Esophagus (tissue), 2 donors: ENCODE measurements at regions not wholly inside any gene's neighbourhood (a gene's known extent, or its start where the extent isn't known, plus 50 kb on each side); places are given as distances from the start of the nearest gene placed in this dataset.
"Not testable (repeated sequence)": the region's sequence is repeated elsewhere in the genome, so short reads cannot be mapped to it uniquely, and the experiment has no call there.

Source experiments
- H3K27ac ChIP-seq, 2 donors: one replicate each; pipeline ENCODE4 v1.5.1; 2013; ENCODE audit warnings: low read depth in 2 of 2, mild to moderate bottlenecking in 2 of 2, inconsistent platforms in 1 of 2, low read length in 1 of 2, moderate library complexity in 1 of 2
- H3K27me3 ChIP-seq, 2 donors: one replicate each; pipeline ENCODE4 v1.6.1; 2013; ENCODE audit warnings: low read length in 2 of 2, control low read depth in 1 of 2, mild to moderate bottlenecking in 1 of 2; ENCODE audit not compliant: insufficient read depth in 2 of 2, control insufficient read depth in 1 of 2
- H3K36me3 ChIP-seq, 2 donors: one replicate each; pipeline ENCODE4 v1.6.1; 2013; ENCODE audit warnings: low read length in 1 of 2; ENCODE audit not compliant: control insufficient read depth in 2 of 2, insufficient read depth in 2 of 2
- H3K4me1 ChIP-seq, 2 donors: one replicate each; pipeline ENCODE4 v1.6.1; 2013; ENCODE audit warnings: low read length in 1 of 2; ENCODE audit not compliant: control insufficient read depth in 2 of 2, insufficient read depth in 2 of 2
- H3K4me3 ChIP-seq, 2 donors: one replicate each; pipeline ENCODE4 v1.5.1; 2013; ENCODE audit warnings: low read length in 2 of 2, mild to moderate bottlenecking in 2 of 2, low read depth in 1 of 2, moderate library complexity in 1 of 2
- H3K9me3 ChIP-seq, 2 donors: one replicate each; pipeline ENCODE4 v1.6.1; 2013; ENCODE audit warnings: mild to moderate bottlenecking in 2 of 2, low read depth in 1 of 2, low read length in 1 of 2, moderate library complexity in 1 of 2; ENCODE audit not compliant: control insufficient read depth in 2 of 2, insufficient read depth in 1 of 2
- WGBS, 2 donors: extraction: QIAGEN DNeasy Blood & Tissue Kit; methylation state at CpG; one replicate each; pipeline ENCODE4 v1.1.7; 2013; 5-methylcytosine and 5-hydroxymethylcytosine counted together
- donor health status: healthy with polysubstance abuse.
- donor health status: Bipolar disorder and iron deficiency.

DNA sequence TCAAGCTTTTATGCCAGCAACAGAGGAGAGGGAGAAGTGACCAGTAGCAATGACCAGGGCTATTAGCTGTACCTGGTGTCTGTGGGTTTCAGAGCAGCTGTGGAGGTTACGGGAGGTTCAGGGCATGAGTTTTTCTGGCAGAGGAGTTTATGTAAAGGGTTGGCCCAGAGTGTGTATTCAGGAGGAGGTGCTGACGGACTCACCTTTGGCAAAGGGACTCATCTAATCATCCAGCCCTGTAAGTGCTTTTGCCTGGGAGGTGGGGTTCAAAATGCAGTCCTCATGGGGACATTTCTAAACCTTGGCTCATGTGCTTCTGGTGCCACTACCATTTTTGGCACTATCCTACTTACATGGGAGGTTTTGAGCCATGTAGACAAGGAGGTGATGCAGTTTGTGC lies 95.3 kb downstream of the DAD1 start:
- WGBS, 2 donors: 43 to 56% methylated on average over 2 of the region's 2 CpGs
- H3K27me3 ChIP-seq: no peaks in the 10 kb centered on the region
- peaks cover 0 to 3% of the 10 kb centered on the region in 2 donors for H3K4me1 ChIP-seq
- peak overlapping the region in 1 of 2 donors; percentile 24 for H3K27ac ChIP-seq
- no peak overlapping the region for H3K4me3 ChIP-seq
- H3K36me3 ChIP-seq: no peaks in the 10 kb centered on the region
- H3K9me3 ChIP-seq: no peaks in the 10 kb centered on the region

GRCh38 chr14:22492622-22493542 lies 96.1 kb downstream of the DAD1 start:
- H3K9me3 ChIP-seq: no peaks in the 10 kb centered on the region
- peak overlapping the region in 1 of 2 donors; percentile 9 for H3K4me3 ChIP-seq
- no peaks in the 10 kb centered on the region for H3K27me3 ChIP-seq
- 63 to 72% methylated on average over 15 of the region's 15 CpGs for WGBS, 2 donors
- H3K27ac ChIP-seq: peak overlapping the region; percentile 48 to 76
- H3K4me1 ChIP-seq: peaks cover 0 to 3% of the 10 kb centered on the region in 2 donors
- H3K36me3 ChIP-seq: no peaks in the 10 kb centered on the region

DNA sequence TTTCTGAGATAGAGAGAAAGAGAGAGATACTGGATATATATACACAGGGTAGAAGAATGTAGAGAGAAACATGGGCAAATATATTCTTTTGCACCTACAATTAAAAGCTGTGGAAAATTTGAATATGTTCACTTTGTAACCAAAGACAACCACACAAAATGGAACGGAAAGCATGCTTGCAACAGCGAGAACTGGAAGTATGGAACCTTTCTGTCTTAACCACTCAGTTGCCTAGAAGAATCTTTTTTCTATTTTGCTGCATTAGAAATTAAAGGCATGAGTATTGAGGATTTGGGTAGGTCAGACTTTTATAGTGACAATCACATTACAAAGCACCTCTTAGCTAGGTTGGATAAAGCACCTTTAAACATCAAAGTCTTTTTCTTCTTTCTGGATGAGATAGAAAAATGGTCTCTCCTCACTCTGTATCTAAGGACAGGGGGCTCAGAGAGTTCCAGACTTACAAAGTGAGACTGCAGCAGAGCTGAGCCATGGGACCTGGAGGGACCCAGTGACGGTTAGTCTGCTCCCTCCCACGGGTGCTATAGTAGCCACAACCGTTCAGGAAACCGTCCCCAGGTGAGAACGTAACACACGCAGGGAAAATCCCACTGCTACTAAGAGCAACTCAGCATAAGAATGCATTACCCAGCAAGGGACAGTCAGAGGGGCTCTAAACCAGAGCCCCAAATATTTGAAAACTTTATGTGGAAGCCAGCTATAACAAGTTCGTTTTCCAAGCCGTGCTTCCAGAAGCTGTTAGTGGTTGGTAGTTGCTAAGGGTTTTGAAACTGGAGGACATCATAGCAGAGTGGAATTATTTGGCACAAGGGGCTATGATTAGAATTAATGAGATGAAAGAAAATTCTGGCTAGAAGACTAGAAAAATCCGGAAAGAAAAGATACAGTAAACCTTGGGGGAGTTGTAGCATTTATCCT lies 97.1 kb downstream of the DAD1 start:
- 41 to 48% methylated on average over 11 of the region's 11 CpGs for WGBS, 2 donors
- Histone ChIP-seq H3K4me1 (peaks cover 0 to 3% of the 10 kb centered on the region in 2 donors), H3K27me3 (no peaks in the 10 kb centered on the region), H3K4me3 (no peak overlapping the region), H3K27ac (peak overlapping the region; percentile 42 to 60), H3K9me3 (no peaks in the 10 kb centered on the region), H3K36me3 (no peaks in the 10 kb centered on the region)

DNA sequence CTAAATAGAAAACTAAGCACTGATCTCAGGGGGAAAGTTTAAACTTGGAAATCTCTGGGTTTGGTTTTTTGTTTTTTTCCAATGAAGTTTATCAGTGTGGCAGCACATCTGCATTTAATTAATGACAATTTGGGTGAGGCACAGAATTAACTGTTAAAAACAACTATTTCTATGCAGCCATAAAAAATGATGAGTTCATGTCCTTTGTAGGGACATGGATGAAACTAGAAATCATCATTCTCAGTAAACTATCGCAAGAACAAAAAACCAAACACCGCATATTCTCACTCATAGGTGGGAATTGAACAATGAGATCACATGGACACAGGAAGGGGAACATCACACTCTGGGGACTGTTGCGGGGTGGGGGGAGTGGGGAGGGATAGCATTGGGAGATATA lies 98.0 kb downstream of the DAD1 start:
- H3K27me3 ChIP-seq, H3K27ac ChIP-seq, H3K4me3 ChIP-seq, H3K36me3 ChIP-seq, H3K4me1 ChIP-seq, H3K9me3 ChIP-seq: not testable (repeated sequence)
- 74 to 100% methylated on average over 2 of the region's 3 CpGs for WGBS, 2 donors

GRCh38 chr14:22489957-22490950 lies 98.8 kb downstream of the DAD1 start:
- Histone ChIP-seq H3K4me1 (peaks cover 0 to 3% of the 10 kb centered on the region in 2 donors), H3K27me3 (no peaks in the 10 kb centered on the region), H3K36me3 (no peaks in the 10 kb centered on the region), H3K4me3 (no peak overlapping the region), H3K9me3 (no peaks in the 10 kb centered on the region), H3K27ac (no peak overlapping the region)
- 72 to 75% methylated on average over 9 of the region's 9 CpGs for WGBS, 2 donors

DNA sequence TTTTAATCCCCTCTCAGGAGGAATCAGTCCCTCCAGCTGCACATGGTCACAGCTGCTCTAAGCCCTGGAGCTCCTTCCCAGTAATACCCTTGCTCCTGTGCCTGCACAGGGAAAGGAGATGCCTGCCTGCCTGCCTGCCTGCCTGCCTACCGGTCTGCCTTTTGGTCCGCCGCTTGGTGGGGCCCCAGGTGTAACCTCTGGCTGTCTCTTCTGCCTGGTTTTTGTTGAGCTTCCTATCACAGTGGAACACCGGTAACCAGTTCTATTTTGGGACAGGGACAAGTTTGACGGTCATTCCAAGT lies 99.8 kb downstream of the DAD1 start:
- Histone ChIP-seq H3K36me3 (no peaks in the 10 kb centered on the region), H3K9me3 (no peaks in the 10 kb centered on the region), H3K27me3 (no peaks in the 10 kb centered on the region), H3K27ac (no peak overlapping the region), H3K4me3 (no peak overlapping the region), H3K4me1 (peaks cover 0 to 3% of the 10 kb centered on the region in 2 donors)
- 70 to 75% methylated on average over 5 of the region's 5 CpGs for WGBS, 2 donors

- Histone ChIP-seq H3K4me3 (no peak overlapping the region), H3K4me1 (peaks cover 0 to 3% of the 10 kb centered on the region in 2 donors), H3K9me3 (no peaks in the 10 kb centered on the region), H3K27ac (no peak overlapping the region), H3K27me3 (no peaks in the 10 kb centered on the region), H3K36me3 (no peaks in the 10 kb centered on the region)
- 78 to 88% methylated on average over 10 of the region's 10 CpGs for WGBS, 2 donors
Measured at GRCh38 chr14:22488522-22489243, 100.3 kb downstream of the DAD1 start.

DNA sequence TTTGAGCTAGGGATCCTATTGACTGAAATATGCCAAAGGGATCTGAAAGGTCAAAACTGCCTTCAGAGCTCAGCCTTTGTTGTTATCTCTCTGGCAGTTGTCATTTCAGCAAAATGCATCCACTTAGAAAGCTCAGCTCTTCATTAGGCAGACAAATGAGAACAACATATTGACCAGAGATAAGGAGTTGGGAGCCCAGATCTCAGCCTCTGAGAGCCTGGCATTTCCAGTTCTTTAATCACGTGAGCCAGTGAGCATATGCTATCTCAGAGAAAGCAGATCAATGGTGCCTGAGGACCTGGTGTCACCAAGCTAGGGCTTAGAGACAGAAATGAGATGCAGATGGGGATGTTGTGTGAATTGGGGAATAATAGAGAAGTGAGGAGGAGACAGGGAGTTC lies 101.1 kb downstream of the DAD1 start:
- Histone ChIP-seq H3K27me3 (no peaks in the 10 kb centered on the region), H3K9me3 (no peaks in the 10 kb centered on the region), H3K4me1 (no peaks in the 10 kb centered on the region), H3K36me3 (no peaks in the 10 kb centered on the region), H3K27ac (no peak overlapping the region), H3K4me3 (no peak overlapping the region)
- 47 to 84% methylated on average over 1 of the region's 1 CpG for WGBS, 2 donors
